Mesothelial cell of epicardium (in vitro differentiated cells): ENCODE measurements at regions not wholly inside any gene's neighbourhood (a gene's known extent, or its start where the extent isn't known, plus 50 kb on each side); places are given as distances from the start of the nearest gene placed in this dataset.
A peak's percentile ranks its signal among the peaks of the same experiment; 100 is the strongest.

Experiments
- DNase-seq, 2 experiments: peaks; one replicate each; pipeline ENCODE4 v3.0.0; 2021; ENCODE audit warnings: low spot score in 2 of 2; ENCODE audit not compliant: unreplicated experiment in 2 of 2
- H3K27ac Mint-ChIP-seq: 2 replicates; pipeline ENCODE4 v1.8.0; 2021; ENCODE audit warnings: mixed read lengths
- H3K27me3 Mint-ChIP-seq: 2 replicates; pipeline ENCODE4 v1.8.0; 2021; ENCODE audit warnings: low read depth, mixed read lengths
- H3K36me3 Mint-ChIP-seq: 2 replicates; pipeline ENCODE4 v1.8.0; 2021; ENCODE audit warnings: mixed read lengths
- H3K4me1 Mint-ChIP-seq: 2 replicates; pipeline ENCODE4 v1.8.0; 2021; ENCODE audit warnings: mixed read lengths
- H3K4me3 Mint-ChIP-seq: 2 replicates; pipeline ENCODE4 v1.8.0; 2021; ENCODE audit warnings: mild to moderate bottlenecking, moderate library complexity, mixed read lengths
- H3K9me3 Mint-ChIP-seq: 2 replicates; pipeline ENCODE4 v1.8.0; 2021; ENCODE audit warnings: mixed read lengths
- TF ChIP-seq, protein P1 (sequence below): fragments of 200-600 bp; sonication (generic); IDR thresholded peaks from one replicate; pipeline ENCODE4 v1.5.0; 2021; ENCODE audit warnings: antibody characterized with exemption; ENCODE audit not compliant: unreplicated experiment

DNA sequence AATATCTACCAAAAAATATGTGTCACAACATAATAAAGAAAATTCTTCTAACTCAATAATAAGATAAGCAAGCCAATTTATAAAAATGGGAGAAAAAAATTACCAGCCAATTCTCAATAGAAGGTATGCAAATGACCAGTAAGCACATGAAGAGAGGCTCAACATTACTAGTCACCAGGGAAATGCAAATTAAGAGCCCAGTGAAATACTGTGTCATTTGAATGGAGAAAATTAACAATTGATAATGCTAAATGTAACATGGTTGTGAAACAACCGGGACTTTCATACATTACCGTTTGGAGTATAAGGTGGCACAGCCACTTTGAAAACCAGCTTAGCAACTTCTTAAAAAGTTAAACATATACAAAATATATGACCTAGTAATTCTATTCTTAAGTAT is 460.7 kb downstream of the IGSF11 start:
- Mint-ChIP-seq H3K9me3 (peaks cover 19% of the 10 kb centered on the region), H3K27me3 (no peaks in the 10 kb centered on the region), H3K27ac (no peak overlapping the region), H3K4me3 (no peak overlapping the region), H3K36me3 (no peaks in the 10 kb centered on the region), H3K4me1 (peaks cover 5% of the 10 kb centered on the region)
- DNase-seq: no peak
- TF ChIP-seq, protein P1, sequence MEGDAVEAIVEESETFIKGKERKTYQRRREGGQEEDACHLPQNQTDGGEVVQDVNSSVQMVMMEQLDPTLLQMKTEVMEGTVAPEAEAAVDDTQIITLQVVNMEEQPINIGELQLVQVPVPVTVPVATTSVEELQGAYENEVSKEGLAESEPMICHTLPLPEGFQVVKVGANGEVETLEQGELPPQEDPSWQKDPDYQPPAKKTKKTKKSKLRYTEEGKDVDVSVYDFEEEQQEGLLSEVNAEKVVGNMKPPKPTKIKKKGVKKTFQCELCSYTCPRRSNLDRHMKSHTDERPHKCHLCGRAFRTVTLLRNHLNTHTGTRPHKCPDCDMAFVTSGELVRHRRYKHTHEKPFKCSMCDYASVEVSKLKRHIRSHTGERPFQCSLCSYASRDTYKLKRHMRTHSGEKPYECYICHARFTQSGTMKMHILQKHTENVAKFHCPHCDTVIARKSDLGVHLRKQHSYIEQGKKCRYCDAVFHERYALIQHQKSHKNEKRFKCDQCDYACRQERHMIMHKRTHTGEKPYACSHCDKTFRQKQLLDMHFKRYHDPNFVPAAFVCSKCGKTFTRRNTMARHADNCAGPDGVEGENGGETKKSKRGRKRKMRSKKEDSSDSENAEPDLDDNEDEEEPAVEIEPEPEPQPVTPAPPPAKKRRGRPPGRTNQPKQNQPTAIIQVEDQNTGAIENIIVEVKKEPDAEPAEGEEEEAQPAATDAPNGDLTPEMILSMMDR: no peak

DNA sequence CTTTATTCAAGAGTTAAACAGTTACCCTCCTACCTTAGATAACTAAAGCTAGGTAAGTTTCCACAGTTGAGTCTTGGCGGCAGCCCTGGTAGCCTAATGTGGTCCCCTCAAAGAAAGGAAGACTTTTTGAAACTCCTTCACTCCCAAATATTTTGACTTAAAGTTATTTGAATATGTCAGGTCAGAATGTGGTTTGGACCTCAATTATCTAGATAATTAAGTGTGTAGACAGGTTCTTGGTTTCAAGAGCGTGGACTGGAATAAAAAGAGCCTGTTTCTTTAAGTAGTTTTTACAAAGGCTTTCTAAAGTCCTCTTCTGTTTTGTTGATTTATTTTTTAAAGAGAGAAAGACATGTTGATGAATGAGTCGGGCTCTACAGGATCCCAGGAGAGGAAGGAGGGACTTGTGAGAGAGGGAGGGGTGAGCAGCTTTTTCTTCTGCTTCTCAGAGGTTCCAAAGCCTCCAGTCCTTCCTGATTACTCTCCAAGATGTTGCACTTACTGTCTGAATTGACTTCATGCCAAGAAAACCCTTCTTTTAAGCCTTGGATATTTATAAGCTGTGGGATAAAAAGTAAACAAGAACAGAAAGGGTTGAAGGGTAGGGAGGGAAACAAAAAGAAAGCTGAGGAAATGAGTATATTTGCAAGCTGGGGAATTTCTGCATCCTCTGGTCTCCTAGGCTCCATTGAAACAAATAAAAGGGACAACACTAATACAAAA is 457.4 kb downstream of the IGSF11 start:
- DNase-seq: no peak
- H3K27me3 Mint-ChIP-seq: no peaks in the 10 kb centered on the region
- H3K27ac Mint-ChIP-seq: peak overlapping the region; percentile 19
- H3K4me3 Mint-ChIP-seq: no peak overlapping the region
- no peaks in the 10 kb centered on the region for H3K36me3 Mint-ChIP-seq
- peaks cover 5% of the 10 kb centered on the region for H3K4me1 Mint-ChIP-seq
- TF ChIP-seq, protein P1: no peak
- H3K9me3 Mint-ChIP-seq: no peaks in the 10 kb centered on the region

DNA sequence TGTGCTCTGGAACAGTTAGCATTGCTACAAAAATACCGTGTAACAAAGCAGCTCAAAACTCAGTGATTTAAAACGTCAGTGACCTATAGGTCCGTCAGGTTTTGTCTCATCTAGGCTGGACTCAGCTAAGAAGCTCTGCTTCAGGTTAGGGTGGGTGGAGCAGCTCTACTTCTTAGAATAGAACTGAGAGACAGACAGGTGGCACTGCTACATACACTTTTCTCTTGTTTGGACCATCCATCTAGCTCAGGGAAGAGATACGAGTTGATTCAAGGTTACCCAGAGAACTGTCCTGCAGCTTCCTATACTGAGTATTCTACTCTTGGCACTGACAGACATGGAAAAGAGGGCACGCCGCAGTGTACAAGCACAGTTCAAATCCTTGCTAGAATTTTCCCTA is 456.1 kb downstream of the IGSF11 start:
- H3K27ac Mint-ChIP-seq: no peak overlapping the region
- H3K4me1 Mint-ChIP-seq: peaks cover 5% of the 10 kb centered on the region
- TF ChIP-seq, protein P1: no peak
- H3K36me3 Mint-ChIP-seq: no peaks in the 10 kb centered on the region
- H3K4me3 Mint-ChIP-seq: no peak overlapping the region
- H3K27me3 Mint-ChIP-seq: no peaks in the 10 kb centered on the region
- no peak for DNase-seq
- peaks cover 9% of the 10 kb centered on the region for H3K9me3 Mint-ChIP-seq

DNA sequence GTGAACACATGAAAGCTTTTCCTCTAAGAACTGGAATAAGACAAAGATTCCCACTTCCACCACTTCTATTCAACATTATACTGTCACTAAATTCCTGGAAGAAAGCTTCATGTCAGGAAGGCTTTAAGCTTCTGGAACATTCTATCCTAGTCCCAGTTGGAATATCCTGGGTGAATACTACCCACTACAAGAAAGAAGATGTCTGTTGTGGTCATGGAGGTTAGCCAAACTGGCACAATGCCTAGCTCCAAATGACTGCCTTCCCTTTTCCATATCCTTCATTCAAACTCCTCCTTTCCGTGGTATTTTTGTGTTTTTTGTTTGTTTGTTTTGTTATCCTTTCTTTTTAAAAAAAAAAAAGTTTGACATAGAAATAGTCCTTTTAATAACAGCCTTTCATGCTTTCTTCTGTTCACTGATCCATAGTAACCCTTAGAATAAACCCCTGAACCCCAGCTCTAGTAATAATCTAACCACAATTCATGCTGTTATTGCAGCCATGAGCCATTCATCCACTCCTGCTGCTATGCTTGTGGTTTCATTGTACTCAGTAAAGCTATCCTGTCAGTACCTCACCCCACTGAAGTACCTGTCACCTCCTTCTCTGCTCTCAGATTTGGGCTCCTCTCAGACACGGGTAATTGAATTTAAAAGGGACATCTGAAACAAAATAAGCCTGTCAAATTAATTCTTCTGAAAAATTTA is 447.5 kb downstream of the IGSF11 start:
- H3K9me3 Mint-ChIP-seq: peaks cover 41% of the 10 kb centered on the region
- H3K4me1 Mint-ChIP-seq: no peaks in the 10 kb centered on the region
- no peaks in the 10 kb centered on the region for H3K27me3 Mint-ChIP-seq
- no peak overlapping the region for H3K27ac Mint-ChIP-seq
- no peak for DNase-seq
- H3K4me3 Mint-ChIP-seq: no peak overlapping the region
- TF ChIP-seq, protein P1: no peak
- H3K36me3 Mint-ChIP-seq: no peaks in the 10 kb centered on the region

DNA sequence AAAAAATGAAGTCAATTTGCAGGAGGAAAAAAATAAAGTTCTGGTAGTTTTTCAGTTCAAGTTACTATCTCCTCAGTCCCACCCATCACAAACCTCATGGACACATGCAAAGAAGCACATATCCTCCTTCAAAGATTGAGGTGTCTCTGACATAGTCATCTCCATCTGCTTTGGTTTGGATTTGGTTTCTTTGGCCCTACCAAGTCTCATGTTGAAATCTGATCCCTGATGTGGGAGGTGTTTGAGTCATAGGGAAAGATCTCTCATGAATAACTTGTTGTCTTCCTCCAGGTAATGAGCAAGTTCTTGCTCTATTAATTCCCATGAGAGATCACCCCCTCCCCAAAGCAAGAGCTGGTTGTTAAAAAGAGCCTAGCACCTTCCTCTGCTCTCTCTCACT is 446.8 kb downstream of the IGSF11 start:
- H3K9me3 Mint-ChIP-seq: peaks cover 42% of the 10 kb centered on the region
- TF ChIP-seq, protein P1: no peak
- H3K27ac Mint-ChIP-seq: no peak overlapping the region
- no peak for DNase-seq
- no peaks in the 10 kb centered on the region for H3K36me3 Mint-ChIP-seq
- H3K4me1 Mint-ChIP-seq: no peaks in the 10 kb centered on the region
- H3K4me3 Mint-ChIP-seq: no peak overlapping the region
- no peaks in the 10 kb centered on the region for H3K27me3 Mint-ChIP-seq
